ENCODE measurements at regions not wholly inside any gene's neighbourhood (a gene's known extent, or its start where the extent isn't known, plus 50 kb on each side); places are given as distances from the start of the nearest gene placed in this dataset.

DNA sequence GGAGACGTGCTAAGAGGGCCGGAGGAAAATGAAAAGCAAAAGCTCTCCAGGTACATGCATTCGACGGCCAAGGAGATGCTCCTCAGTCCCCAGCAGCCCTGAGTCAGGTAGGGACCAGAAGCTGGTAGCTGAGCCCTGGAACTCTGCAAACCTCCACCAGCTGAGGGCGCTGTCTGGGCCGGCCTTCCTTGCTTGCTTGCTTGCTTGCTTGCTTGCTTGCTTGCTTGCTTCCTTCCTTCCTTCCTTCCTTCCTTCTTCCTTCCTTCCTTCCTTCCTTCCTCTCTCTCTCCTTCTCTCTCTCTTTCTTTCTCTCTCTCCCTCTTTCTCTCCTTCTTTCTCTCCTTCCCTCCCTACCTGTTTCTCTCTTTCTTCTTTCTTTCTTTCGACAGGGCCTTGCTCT is 94.6 kb upstream of the RASGRF1 start:
- DNase-seq: no peak

DNA sequence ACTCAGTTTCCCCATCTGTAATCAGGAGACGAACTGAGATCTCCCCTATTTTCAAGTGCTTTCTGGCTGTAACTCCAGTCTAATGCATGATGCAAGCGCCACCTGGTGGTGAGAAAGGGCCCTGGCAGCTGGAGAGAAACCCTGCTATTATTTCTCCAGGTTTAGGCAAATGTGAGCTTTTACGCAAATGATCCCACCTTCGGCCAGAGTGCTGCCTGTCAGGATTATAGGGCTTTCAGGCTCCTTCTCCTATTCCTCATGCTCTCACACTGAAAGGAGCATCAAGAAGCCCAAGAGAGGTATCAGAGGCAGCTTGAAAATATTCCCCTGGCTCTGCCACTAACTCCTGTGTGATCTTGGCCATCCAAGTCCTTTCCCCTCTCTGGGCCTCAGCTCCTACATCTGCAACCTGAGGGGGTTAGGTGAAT is 93.9 kb upstream of the RASGRF1 start:
- peak; percentile 53 for DNase-seq

DNA sequence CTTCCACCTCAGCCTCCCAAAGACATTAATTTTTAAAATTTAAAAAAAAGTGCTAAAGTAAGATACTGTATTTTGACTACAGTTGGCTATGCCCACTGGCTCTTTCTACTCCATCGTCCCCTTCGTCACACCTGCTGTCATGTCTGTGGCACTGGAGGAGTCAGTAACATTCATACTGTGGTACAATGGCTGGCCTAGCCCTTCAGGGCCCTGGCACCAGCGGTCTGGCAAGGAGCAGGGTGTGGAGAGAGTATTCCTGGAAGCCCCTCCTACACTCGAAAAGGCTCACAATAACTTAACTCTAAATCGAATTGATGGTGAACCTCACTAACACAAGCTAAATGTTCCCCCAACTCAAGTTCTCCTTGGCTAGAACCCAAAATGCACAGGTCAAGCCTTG is 89.7 kb upstream of the RASGRF1 start:
- no peak for DNase-seq

DNA sequence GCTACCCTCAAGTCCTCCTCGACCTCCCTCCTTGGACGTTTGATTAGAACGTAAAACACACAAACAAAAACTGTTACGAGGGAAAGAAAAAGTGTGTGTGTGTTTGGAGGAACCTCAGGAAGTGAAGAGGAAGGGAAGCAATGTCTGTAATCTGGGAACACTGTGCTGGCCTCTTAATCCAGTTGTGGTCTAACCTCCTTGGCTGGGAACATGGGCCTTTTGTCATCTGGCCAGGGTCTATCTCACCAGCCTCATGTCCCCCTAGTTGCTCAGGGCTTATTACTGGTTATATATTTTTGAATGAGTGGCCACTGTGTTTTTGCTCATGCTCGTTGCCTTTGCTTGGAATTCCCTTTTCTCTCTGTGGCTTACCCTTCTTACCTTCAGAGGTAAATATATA is 89.0 kb upstream of the RASGRF1 start:
- no peak for DNase-seq

DNA sequence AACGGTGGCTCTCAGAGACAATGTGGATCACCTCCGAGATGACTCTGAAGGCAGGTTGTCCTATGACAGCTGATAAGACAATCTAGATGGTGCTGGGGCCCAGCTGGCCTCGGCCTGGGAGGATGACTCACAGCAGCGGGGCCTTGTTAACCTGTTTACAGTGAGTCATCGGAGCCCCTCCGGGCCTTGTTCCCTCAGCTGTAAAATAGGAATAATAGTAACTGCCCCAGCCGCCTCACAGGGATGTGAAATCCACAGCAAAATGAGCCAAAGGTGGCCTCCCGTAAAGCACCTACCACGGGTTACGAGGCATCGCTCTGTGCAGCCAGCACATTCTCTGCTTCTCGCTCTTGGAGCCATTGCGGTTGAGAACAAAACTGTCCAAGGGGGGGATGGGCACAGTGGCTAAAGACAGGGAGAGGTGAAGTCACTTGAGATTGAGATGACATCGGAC is 88.6 kb upstream of the RASGRF1 start:
- DNase-seq: no peak

DNA sequence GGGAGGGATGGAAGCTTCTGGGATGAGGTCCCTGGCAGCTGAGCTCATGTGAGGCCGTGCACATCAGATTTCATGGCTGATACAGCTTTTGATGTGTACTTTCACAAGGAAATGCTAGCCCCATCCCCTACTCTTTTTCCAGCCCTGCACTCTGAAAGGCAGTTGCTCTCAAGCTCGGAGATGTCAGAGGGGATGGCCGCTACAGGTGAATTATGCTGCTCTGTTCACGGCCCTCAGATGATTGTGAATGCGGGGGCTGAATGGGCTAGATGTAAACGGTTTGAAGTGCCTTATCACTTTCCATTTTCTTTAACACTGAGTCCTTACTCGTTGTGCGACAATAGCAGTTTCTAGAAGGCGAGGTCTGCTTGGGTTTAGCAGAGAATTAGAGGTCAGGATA is 88.0 kb upstream of the RASGRF1 start:
- no peak for DNase-seq

DNA sequence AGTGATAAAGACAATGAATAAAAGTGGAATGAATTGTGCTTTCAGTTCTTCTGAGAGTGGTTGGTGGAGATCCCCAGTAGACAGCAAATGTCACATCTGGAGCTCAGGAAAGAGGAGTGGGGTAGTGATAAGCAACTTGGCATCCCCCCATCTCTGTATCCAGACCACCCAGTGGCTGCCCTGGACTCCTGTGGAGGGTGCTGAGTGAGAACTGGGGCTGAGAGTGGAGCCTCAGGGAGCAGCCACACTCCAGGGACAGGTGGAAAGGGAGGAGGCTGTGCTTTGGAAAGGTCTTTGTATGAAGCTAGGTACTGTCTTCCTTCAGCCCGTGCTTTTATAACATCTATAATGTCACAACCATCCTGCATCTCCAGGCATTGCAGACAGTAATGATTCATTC is 85.6 kb upstream of the RASGRF1 start:
- DNase-seq: no peak

DNA sequence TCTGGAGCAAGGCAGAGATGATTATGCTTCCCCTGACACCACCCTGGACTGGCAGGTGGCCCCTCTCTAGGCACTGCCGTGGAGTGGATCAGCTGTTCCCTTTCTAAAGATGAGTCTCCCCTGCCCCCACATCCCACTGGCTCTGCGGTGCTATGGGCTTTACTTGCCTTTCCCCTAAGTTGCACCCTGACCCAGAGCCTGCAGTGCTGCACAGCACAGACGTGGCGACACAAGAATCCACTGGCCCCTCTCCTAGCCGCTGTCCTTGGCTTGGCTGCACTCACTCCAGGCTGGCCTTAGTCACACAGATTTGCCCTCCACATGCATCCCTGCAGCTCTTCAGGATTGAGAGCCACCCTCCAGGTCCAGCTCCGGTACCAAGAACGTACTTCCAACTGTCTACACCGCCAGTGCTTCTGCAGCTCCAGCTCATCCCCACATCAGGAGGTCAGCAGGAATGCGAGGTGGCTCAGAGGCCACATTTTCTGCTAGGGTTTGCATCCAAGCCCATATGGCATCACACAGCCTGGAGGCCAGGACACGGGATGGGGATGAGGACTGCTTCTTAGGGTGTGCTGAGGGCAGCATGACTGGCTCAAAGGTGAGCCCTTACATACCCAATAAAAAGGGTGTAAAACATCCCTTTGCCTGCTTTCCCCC is 82.4 kb upstream of the RASGRF1 start:
- DNase-seq: no peak

DNA sequence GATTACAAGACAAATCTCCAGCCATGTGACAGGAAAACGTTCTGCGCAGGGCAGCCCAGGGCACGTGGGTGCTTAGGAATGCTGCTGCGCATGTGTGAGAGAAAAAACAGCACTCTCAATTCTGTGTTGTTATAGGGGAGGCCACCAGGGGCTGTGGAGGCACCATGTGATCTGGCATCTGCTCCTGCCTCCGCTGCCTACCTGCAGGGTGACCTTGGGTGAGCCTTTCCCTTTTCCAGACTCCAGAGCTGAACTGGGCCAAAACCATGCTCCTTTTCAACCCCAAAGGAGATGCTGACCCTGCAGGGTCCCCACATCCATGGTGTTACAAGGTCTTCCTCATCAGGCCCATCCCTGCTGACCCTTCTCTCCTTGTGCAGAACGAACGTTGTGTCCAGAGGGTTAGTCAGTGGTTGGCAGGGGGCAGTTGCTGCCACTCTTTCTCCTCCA is 81.5 kb upstream of the RASGRF1 start:
- DNase-seq: no peak

DNA sequence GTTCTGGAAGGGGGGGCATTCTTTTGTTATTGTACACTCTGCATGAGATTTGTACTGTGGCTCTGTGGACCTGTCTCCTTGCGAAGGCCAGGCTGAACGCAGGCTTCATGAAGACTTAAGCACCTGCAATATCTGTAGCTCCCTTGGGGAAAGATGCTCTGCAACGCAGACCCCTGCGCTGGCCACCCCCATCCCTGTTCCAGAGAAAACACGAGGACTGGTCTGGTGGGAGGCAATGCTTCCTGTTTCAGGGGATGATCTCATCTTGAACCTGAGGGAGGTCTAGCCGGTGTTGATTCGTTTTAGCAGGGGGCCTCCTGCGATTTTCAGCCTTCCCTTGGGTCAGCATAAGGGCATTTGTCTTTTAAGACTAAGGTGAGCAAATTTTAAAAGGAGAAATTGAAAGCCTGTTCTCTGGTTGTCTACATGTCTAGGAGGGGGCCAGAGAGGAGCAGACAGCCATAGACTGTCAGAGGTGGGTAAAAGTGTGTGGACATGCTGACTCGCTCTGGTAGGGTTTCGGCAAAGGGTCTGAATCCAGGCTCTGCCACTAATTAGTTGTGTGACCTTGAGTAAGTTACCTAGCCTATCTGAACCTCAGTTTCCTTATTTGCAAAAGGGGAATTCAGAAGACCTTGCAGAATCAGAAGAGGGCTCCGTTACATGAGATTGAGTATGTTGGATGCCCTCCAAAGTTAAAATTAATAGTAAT is 80.9 kb upstream of the RASGRF1 start:
- no peak for DNase-seq

DNA sequence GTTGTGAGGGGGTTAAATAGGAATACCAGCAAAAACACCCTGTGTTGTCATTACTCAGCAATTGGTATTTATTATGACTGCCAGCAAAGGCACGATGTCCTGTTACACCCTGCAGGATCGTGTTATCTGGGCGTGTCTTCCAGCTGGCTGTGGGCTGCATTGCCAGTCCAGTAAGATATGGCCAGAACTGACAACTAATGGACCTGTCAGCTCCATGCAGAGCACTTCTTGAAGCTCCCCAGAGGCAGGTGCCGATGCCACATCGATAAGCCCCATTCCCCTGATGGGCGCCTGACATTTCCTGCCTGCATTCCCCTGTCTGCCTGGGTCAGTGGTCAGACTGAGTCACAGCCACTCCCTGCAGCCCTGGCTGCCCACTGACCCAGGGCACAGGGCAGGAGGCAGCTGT is 79.7 kb upstream of the RASGRF1 start:
- DNase-seq: no peak

DNA sequence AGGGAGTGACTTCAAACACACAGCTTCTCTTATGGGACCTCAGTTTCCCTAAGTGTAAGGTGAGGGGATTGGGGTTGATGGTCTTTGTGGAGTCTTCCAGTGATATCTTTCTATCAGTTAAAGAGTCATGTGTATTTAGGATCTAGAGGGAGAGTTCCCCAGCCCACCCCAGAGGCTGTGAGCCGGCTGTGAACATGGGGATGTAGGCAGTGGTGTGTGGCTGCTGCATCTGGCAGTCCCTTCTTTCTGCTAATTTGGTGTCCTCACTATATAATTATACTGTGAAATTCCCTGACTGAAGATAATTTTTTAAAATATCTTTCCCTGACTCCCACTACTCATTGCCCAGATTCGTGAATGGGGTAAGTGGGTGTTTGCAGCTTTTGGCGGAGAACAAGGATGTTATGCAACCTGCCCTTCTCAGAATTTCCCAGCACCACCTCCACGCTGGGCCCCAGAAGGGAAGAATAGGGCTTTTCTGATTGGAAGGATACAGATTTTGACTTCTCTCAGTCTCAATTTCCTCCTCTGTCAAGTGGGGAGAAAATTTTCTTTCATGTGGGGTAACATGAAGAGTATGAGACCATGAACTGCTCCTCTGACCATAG is 79.0 kb upstream of the RASGRF1 start:
- DNase-seq: no peak

DNA sequence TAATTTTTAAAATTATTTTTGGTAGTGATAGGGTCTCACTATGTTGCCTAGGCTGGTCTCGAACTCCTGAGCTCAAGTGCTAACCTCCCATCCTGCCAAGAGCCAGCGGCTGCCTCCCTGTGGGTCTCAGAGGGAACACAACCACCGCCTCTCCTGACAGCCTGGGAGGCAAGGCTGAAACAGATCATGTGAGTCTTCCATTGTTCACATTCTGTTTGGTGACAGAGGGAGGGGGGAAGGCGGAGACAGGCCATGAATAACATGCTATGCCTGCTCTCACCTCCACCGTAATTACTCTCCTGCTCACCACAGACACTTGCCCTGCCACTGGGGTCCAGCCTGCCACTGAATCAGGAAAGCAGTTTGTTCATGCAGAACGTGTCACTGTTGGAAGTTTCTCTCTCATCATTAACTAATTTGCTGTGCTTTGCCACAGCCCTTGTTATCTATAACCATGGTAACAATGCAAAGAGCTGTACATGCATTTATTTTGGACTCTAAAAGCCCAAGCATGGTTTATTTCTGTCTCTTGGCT is 78.4 kb upstream of the RASGRF1 start:
- no peak for DNase-seq

DNA sequence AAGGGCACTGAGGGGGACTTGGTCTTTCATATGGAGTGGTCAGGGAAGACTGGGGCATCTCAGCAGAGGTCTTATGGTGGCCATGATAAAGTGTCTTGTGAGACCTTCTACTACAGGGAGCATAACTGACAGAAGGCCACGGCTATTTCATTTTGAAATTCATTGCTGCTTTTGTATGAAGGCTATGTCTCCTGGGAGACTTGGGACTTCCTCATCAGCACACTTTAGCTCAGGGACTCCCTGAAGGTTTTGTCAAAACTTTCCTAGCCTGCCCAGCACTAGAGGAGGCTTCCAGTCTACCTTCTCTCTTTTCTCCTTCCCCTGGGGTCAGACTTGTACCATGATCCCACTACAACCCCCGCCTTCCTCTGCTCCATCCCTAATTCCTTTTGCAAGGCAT is 77.2 kb upstream of the RASGRF1 start:
- no peak for DNase-seq

DNA sequence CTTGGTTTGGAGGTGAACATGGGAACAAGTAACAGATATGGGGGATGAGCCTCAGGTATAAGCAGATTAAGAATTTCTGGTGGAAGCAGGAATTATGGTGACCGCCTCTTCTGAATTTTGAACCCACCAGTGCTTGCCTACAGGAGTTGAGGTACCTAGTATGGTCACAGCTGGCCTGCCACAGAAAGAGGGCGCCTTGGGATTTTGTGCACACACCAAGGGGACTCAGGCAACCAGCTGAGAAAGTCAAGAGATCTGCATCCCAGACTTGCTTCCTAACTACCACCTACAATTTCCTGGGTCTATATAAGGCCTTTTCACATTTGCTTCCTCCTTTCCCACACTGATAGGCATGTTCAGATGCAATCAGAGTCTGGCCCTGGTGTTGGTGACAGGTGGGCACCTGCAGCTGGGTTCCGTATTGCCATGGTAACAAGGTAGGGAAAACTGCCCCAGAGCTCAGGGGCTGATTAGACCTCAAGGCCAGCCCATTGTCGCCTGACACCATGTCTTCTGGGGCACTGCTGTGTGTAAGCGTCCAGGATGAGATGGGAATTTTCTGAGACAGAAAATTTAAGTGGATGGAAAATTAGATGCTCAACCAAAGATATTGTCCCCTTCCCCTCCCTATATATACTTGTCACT is 75.9 kb upstream of the RASGRF1 start:
- no peak for DNase-seq

DNA sequence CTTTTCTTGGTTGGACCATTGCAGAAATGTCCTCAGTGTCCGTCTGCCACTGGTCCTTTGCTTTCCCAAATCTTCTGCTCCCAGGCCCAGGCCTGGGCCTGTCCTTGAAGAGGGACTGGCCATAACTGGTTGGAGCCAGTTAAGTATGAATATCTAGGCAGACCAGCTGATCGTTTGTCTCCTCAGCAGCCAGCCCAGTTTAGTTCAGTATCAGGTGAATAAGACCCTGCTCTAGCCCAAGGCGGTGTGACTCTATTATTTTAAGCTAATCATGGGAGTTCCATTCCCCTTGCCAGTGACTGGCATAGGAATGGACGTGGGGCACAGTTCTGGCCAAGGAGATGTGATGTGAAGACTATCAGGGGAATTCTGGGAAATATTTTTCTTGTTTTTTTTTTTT is 73.9 kb upstream of the RASGRF1 start:
- no peak for DNase-seq

DNA sequence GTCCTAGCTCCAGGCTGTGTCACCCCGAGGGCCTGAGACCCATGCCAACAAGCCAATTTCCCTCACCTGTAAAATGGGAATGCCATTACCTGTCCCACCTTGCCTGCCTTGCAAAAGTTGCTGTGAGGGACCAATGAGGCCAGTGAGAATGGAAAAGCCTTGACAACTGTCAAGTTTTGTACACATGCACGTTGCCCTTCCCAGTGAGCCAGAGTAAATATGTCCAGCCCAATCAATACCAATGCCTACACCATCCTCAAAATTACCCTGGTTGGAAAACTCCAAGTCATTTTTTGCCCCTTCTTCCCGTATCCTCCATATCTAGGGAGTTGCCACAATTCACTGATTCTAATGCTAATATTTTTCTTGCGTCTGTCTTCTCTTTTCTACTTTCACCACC is 73.5 kb upstream of the RASGRF1 start:
- DNase-seq: no peak

DNA sequence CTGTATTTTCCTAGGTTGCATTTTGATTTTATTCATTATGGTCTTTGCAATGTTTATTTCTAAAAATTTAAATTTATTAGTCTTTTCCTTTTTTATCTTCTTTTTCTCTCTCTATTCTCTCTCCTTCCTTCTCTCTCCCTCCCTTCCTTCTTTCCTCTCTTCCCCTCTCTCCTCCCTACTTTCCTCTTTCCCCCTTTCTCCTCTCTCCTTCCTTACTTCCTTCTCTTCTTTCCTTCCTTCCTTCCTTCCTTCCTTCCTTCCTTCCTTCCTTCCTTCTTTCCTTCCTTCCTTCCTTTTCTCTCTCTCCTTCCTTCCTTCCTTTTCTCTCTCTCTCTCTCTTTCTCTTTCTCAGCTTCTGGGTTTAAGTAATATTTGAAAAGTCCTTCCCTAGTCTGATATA is 72.8 kb upstream of the RASGRF1 start:
- DNase-seq: no peak

DNA sequence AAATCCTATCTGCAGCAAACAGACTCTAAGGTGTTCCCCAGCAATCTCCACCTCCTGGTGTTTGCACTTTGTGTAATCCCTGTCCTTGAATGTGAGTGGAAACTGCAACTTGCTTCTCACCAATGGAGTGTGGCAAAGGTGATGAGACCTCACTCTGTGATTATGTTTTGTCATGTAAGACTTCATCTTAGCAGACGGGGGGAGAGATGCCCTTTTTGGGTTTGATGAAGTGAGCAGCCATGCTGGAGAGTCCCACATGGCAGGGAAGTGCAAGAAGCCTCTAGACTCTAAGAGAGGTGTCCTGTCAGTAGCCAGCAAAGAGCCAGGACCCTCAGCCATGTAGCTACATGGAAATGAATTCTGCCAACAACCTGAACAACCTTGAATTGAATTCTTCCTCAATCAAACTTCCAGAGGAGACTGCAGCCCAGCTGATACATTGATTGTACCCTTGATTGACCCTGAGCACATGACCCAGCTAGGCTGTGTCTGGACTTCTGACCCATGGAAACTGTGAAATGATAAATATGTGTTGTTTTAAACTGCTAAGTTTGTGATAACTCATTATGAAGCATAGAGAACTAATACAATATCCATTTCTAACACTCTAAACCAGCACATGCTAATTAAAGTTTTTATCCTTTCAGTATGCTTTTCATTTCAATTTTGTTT is 71.4 kb upstream of the RASGRF1 start:
- DNase-seq: no peak

DNA sequence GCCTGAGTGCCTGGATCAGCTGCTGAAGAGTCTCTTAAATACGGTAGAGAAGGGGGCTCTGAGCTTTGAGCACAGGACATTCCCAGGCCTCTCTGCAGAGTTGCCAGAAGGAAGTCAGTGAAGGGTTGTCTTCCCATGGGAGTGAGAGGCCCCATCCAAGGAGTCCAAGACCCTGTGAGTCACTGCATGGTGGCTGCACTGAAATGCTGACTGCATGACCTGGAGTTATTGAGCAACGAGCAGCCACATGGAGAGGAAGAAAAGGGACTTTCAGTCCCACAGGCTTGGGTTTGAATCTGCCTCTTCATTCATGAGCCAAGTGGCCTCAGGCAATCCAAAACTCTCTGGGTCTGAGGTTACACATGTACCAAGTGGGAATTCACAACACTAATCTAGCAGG is 69.6 kb upstream of the RASGRF1 start:
- peak; percentile 39 for DNase-seq

DNA sequence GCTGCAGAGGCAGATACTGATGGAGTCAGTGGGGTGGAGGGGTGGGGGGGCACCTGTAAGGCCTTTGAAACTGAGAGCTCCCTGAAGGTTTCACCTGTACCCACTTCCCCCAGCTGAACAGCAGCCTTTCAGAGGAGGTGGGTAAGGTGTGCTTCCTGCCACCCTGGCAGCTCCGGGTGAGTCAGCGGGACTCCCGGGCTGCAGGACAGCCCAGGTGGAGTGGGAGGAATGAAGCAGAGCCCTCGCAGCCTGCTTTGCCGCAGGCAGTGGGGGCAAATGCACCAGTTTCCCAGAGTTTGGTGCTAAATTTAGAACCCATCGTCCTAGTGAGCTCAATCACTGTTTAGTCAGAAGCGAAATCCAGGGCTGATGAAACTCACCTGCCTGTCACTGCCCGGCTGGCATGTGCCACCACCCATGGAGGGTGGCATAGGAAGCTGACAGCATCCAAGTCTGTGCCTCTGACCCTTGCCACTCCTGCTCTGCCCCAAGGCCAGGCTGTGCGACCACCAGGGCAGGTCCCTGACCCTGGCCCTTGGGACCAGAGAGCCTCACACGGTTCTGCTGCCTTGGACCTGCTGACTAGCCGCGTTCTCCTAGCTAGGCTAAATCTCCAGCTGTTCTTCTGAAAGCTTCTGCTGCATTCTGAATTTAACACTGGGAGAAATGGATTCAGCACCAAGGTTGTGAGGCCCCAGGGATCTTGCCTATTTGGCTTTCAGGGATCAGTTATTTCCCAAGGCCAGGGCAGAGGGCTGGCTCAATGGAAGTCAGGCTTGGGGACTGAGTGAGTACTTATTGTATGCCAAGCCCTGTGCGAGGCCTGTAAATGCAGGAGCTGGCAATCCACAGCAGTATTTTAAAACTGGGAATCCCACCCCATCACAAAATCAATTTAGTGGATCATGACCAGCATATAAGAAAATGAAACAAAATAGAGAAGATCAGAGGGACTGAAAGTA is 67.3 kb upstream of the RASGRF1 start:
- no peak for DNase-seq

Data from fibroblast of skin of abdomen (primary cell).